Transverse colon (tissue), 4 donors: ENCODE measurements at regions not wholly inside any gene's neighbourhood (a gene's known extent, or its start where the extent isn't known, plus 50 kb on each side); places are given as distances from the start of the nearest gene placed in this dataset.

Experiments used
- DNase-seq: peaks from one replicate; pipeline ENCODE4 v3.0.0-alpha.2; 2019
- H3K27ac ChIP-seq, 4 donors: fragments of 200-600 bp; sonication (generic); 2 replicates each; pipeline ENCODE4 v1.5.1; 2016 to 2018; ENCODE audit warnings: inconsistent platforms in 4 of 4
- H3K27me3 ChIP-seq: fragments of 200-600 bp; sonication (generic); 2 replicates; pipeline ENCODE4 v1.5.1; 2017; ENCODE audit warnings: inconsistent platforms
- H3K36me3 ChIP-seq, 4 donors: fragments of 200-600 bp; sonication (generic); 2 replicates each; pipeline ENCODE4 v1.5.1; 2017 to 2019; ENCODE audit warnings: inconsistent platforms in 4 of 4
- H3K4me1 ChIP-seq, 4 donors: fragments of 200-600 bp; sonication (generic); 2 replicates each; pipeline ENCODE4 v1.5.1; 2017 to 2020; ENCODE audit warnings: inconsistent platforms in 4 of 4
- H3K4me3 ChIP-seq, 4 donors: fragments of 200-600 bp; sonication (generic); 1 replicate in 1 of 4; 2 replicates in 3 of 4; pipeline versions ENCODE4 v1.5.1 to v1.6.1; 2017 to 2019; ENCODE audit warnings: inconsistent platforms in 4 of 4
- H3K9me3 ChIP-seq, 2 donors: fragments of 200-600 bp; sonication (generic); 2 replicates each; pipeline ENCODE4 v1.5.1; 2017 to 2019; ENCODE audit warnings: inconsistent platforms in 2 of 2
- EP300 ChIP-seq: sonication (generic); formaldehyde crosslinking; IDR thresholded peaks from one replicate; pipeline ENCODE4 v1.6.1; 2017; ENCODE audit warnings: antibody characterized with exemption, low read depth
- POLR2A ChIP-seq: fragments of 450-650 bp; IDR thresholded peaks from one replicate; pipeline ENCODE4 v1.6.1; 2016; ENCODE audit warnings: antibody characterized with exemption, mild to moderate bottlenecking, moderate library complexity
- POLR2AphosphoS5 ChIP-seq, 3 donors: sonication (generic); formaldehyde crosslinking; IDR thresholded peaks; one replicate each; pipeline ENCODE4 v1.6.1; 2016; ENCODE audit warnings: antibody characterized with exemption in 3 of 3
- WGBS, 2 donors: methylation state at CpG; one replicate each; pipeline ENCODE4 v1.1.5; 2018; ENCODE audit warnings: low coverage in 1 of 2; 5-methylcytosine and 5-hydroxymethylcytosine counted together
- in situ Hi-C, 4 donors: fragments of 200-750 bp; cut with MboI; loops; one replicate each; pipeline versions ENCODE4 v1.15.0 to v1.15.1; 2017; ENCODE audit warnings: low sequenced_read_pairs in 3 of 4, low pct_ligation_motif_present in 1 of 4, low pct_unique_long_range_greater_than_20kb in 1 of 4
- intact Hi-C: fragments of 100-400 bp; cut with DNase I; formaldehyde crosslinking; loops from one replicate; pipeline ENCODE4 v1.15.1; 2023; ENCODE audit warnings: low total_unique reads
- TF ChIP-seq, protein P1 (sequence below), 5 experiments: fragments of 200-600 bp in 3 of 5; fragments of 450-650 bp in 2 of 5; sonication (generic) in 3 of 5; IDR thresholded peaks; 1 replicate in 2 of 5; 2 replicates in 3 of 5; pipeline ENCODE4 v1.5.1; 2016 to 2017; ENCODE audit warnings: antibody characterized with exemption in 5 of 5, inconsistent platforms in 3 of 5, mild to moderate bottlenecking in 2 of 5, moderate library complexity in 1 of 5

- no peak for DNase-seq
- TF ChIP-seq EP300 = no peak
- no peak for TF ChIP-seq POLR2AphosphoS5 (IDR thresholded peaks at IDR 0.05)
- TF ChIP-seq POLR2A = no peak
- TF ChIP-seq, protein P1, sequence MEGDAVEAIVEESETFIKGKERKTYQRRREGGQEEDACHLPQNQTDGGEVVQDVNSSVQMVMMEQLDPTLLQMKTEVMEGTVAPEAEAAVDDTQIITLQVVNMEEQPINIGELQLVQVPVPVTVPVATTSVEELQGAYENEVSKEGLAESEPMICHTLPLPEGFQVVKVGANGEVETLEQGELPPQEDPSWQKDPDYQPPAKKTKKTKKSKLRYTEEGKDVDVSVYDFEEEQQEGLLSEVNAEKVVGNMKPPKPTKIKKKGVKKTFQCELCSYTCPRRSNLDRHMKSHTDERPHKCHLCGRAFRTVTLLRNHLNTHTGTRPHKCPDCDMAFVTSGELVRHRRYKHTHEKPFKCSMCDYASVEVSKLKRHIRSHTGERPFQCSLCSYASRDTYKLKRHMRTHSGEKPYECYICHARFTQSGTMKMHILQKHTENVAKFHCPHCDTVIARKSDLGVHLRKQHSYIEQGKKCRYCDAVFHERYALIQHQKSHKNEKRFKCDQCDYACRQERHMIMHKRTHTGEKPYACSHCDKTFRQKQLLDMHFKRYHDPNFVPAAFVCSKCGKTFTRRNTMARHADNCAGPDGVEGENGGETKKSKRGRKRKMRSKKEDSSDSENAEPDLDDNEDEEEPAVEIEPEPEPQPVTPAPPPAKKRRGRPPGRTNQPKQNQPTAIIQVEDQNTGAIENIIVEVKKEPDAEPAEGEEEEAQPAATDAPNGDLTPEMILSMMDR (IDR thresholded peaks at IDR 0.05) = no peak
- H3K9me3 ChIP-seq = no peaks in the 10 kb centered on the region
- H3K36me3 ChIP-seq = no peaks in the 10 kb centered on the region
- intact Hi-C loops (no loop called here), in situ Hi-C loops (no loop called here)
- no peaks in the 10 kb centered on the region for H3K27me3 ChIP-seq
- H3K27ac ChIP-seq = no peak overlapping the region
- no peaks in the 10 kb centered on the region for H3K4me1 ChIP-seq
- no peak overlapping the region for H3K4me3 ChIP-seq
- 60 to 67% methylated on average over 1 of the region's 1 CpG for WGBS, 2 donors
These were observed 229.1 kb upstream of the IGFBP3 start for GRCh38 chr7:46150202-46150601.

- in situ Hi-C loops = no loop called here
- Histone ChIP-seq H3K36me3 (no peaks in the 10 kb centered on the region), H3K4me1 (no peaks in the 10 kb centered on the region), H3K27me3 (no peaks in the 10 kb centered on the region), H3K4me3 (no peak overlapping the region), H3K9me3 (no peaks in the 10 kb centered on the region), H3K27ac (no peak overlapping the region)
- 88 to 100% methylated on average over 1 to 2 of the region's 2 CpGs for WGBS, 2 donors
- no peak for DNase-seq
- intact Hi-C loops = no loop called here
- TF ChIP-seq EP300 (no peak), POLR2AphosphoS5 (IDR thresholded peaks at IDR 0.05) (no peak), POLR2A (no peak)
- TF ChIP-seq, protein P1 (IDR thresholded peaks at IDR 0.05) = no peak
These were observed 226.8 kb upstream of the IGFBP3 start for GRCh38 chr7:46147871-46148270.

- H3K27me3 ChIP-seq = no peaks in the 10 kb centered on the region
- TF ChIP-seq EP300 = no peak
- WGBS, 2 donors = 52 to 59% methylated on average over 3 to 11 of the region's 11 CpGs
- no peak for DNase-seq
- H3K27ac ChIP-seq = no peak overlapping the region
- H3K9me3 ChIP-seq = no peaks in the 10 kb centered on the region
- H3K36me3 ChIP-seq = no peaks in the 10 kb centered on the region
- intact Hi-C loops = no loop called here
- H3K4me3 ChIP-seq = no peak overlapping the region
- no peaks in the 10 kb centered on the region for H3K4me1 ChIP-seq
- in situ Hi-C loops = no loop called here
These were observed 225.6 kb upstream of the IGFBP3 start for GRCh38 chr7:46146454-46147255.

- H3K27ac ChIP-seq = no peak overlapping the region
- no peaks in the 10 kb centered on the region for H3K9me3 ChIP-seq
- no peaks in the 10 kb centered on the region for H3K27me3 ChIP-seq
- DNase-seq = no peak
- H3K4me3 ChIP-seq = no peak overlapping the region
- H3K36me3 ChIP-seq = no peaks in the 10 kb centered on the region
- WGBS, 2 donors = 50 to 53% methylated on average over 2 of the region's 2 CpGs
- no peaks in the 10 kb centered on the region for H3K4me1 ChIP-seq
- TF ChIP-seq POLR2AphosphoS5 (IDR thresholded peaks at IDR 0.05) (no peak), EP300 (no peak), POLR2A (no peak)
- TF ChIP-seq, protein P1 (IDR thresholded peaks at IDR 0.05) = no peak
- intact Hi-C loops = no loop called here
- in situ Hi-C loops = no loop called here
These were observed 224.3 kb upstream of the IGFBP3 start for GRCh38 chr7:46145412-46145811.
